Ishikawa (cell line): ENCODE measurements at regions not wholly inside any gene's neighbourhood (a gene's known extent, or its start where the extent isn't known, plus 50 kb on each side); places are given as distances from the start of the nearest gene placed in this dataset.

Source experiments
- CEBPB ChIP-seq: IDR thresholded peaks from 2 replicates; pipeline ENCODE4 v1.6.1; 2012
- CREB1 ChIP-seq: IDR thresholded peaks from 2 replicates; pipeline ENCODE4 v1.6.1; 2012; ENCODE audit warnings: low read depth
- EGR1 ChIP-seq: IDR thresholded peaks from 2 replicates; pipeline ENCODE4 v1.6.1; 2012
- EP300 ChIP-seq: IDR thresholded peaks from 2 replicates; pipeline ENCODE4 v1.6.1; 2012; ENCODE audit warnings: borderline replicate concordance
- FOXM1 ChIP-seq: IDR thresholded peaks from 2 replicates; pipeline ENCODE4 v1.6.1; 2012; ENCODE audit warnings: low read depth, borderline replicate concordance
- NFIC ChIP-seq: IDR thresholded peaks from 2 replicates; pipeline ENCODE4 v1.6.1; 2012
- RAD21 ChIP-seq: IDR thresholded peaks from 2 replicates; pipeline ENCODE4 v1.6.1; 2012; ENCODE audit warnings: low read depth
- REST ChIP-seq: IDR thresholded peaks from 2 replicates; pipeline ENCODE4 v1.6.1; 2012; ENCODE audit warnings: low read depth, mild to moderate bottlenecking
- TAF1 ChIP-seq: IDR thresholded peaks from 2 replicates; pipeline ENCODE4 v1.6.1; 2012; ENCODE audit warnings: low read depth, mild to moderate bottlenecking
- TCF12 ChIP-seq: IDR thresholded peaks from 2 replicates; pipeline ENCODE4 v1.6.1; 2012; ENCODE audit warnings: low read depth
- TEAD4 ChIP-seq: IDR thresholded peaks from 2 replicates; pipeline ENCODE4 v1.6.1; 2012
- YY1 ChIP-seq: IDR thresholded peaks from 2 replicates; pipeline ENCODE4 v1.6.1; 2012; ENCODE audit warnings: low read depth
- ZBTB7A ChIP-seq: IDR thresholded peaks from 2 replicates; pipeline ENCODE4 v1.6.1; 2012; ENCODE audit warnings: low read depth
- TF ChIP-seq, protein P1 (sequence below): IDR thresholded peaks from 2 replicates; pipeline ENCODE4 v1.6.1; 2012
- TF ChIP-seq, protein P2 (sequence below): IDR thresholded peaks from 2 replicates; pipeline ENCODE4 v1.6.1; 2012

DNA sequence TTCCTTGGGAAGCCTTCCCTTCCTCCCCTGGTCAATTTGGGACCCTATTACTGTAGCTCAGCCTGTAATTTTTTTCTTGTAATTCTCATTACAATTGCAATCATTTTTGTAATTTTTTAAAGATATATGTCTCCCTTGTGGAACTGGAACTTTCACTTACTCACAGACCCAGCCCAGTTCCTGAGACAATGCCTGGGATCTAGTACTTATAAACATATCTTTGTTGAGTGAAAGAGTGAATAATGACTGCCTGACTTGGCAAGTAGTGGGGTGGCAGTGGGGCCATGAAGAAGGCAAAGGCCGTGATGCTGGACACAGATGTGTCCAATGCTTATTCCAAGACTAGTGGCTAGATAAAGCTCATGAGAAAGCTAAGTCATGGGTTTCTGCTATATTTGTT is 294.5 kb upstream of the LRRN1 start:
- TF ChIP-seq RAD21 (no peak), TEAD4 (no peak), EP300 (no peak)
- TF ChIP-seq, protein P1, sequence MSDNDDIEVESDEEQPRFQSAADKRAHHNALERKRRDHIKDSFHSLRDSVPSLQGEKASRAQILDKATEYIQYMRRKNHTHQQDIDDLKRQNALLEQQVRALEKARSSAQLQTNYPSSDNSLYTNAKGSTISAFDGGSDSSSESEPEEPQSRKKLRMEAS = no peak

GRCh38 chr3:3503411-3503810 is 295.8 kb upstream of the LRRN1 start:
- TF ChIP-seq EGR1 = no peak
- no peak for TF ChIP-seq TCF12
- no peak for TF ChIP-seq EP300
- no peak for TF ChIP-seq NFIC
- TF ChIP-seq ZBTB7A = no peak
- TF ChIP-seq CREB1 = no peak
- TF ChIP-seq RAD21 = no peak
- TF ChIP-seq, protein P1 = no peak
- TF ChIP-seq TAF1 = no peak
- TF ChIP-seq, protein P2, sequence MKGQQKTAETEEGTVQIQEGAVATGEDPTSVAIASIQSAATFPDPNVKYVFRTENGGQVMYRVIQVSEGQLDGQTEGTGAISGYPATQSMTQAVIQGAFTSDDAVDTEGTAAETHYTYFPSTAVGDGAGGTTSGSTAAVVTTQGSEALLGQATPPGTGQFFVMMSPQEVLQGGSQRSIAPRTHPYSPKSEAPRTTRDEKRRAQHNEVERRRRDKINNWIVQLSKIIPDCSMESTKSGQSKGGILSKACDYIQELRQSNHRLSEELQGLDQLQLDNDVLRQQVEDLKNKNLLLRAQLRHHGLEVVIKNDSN = no peak
- no peak for TF ChIP-seq REST
- no peak for TF ChIP-seq CEBPB

- TF ChIP-seq TAF1 = no peak
- no peak for TF ChIP-seq REST
- TF ChIP-seq TEAD4 = no peak
Observed at GRCh38 chr3:3499987-3500386, 299.2 kb upstream of the LRRN1 start.

- TF ChIP-seq ZBTB7A (no peak), EGR1 (no peak), EP300 (no peak), TEAD4 (no peak), NFIC (no peak), TCF12 (no peak), REST (no peak), CREB1 (no peak), RAD21 (no peak), YY1 (no peak), CEBPB (no peak), FOXM1 (no peak), TAF1 (no peak)
- TF ChIP-seq, protein P2 = no peak
- TF ChIP-seq, protein P1 = no peak
Observed at GRCh38 chr3:3499012-3499562, 300.1 kb upstream of the LRRN1 start.

DNA sequence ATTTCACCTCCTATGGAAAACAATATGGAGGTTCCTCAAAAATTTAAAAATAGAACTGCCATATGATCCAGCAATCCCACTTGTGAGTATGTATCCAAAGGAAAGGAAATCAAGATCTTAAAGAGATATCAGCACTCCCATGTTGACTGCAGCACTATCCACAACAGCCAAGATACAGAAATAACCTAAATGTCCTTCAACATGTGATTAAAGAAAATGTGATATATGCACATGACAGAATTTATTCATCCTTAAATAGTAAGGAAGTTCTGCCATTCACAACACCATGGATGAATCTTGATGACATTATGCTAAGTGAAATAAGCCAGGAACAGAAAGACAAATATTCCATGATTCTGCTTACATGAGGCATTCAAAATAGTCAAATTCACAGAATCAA is 303.6 kb upstream of the LRRN1 start:
- TF ChIP-seq, protein P1 = no peak
- no peak for TF ChIP-seq EP300
- TF ChIP-seq TEAD4 = no peak
- TF ChIP-seq REST = no peak
- TF ChIP-seq ZBTB7A = no peak
- TF ChIP-seq CEBPB = no peak
- TF ChIP-seq, protein P2 = no peak
- TF ChIP-seq EGR1 = no peak
- TF ChIP-seq CREB1 = no peak
- no peak for TF ChIP-seq RAD21
- no peak for TF ChIP-seq TCF12
- no peak for TF ChIP-seq NFIC
- no peak for TF ChIP-seq TAF1
- TF ChIP-seq YY1 = no peak
- TF ChIP-seq FOXM1 = no peak
